Endothelial cell of umbilical vein (primary cell): ENCODE measurements at regions not wholly inside any gene's neighbourhood (a gene's known extent, or its start where the extent isn't known, plus 50 kb on each side); places are given as distances from the start of the nearest gene placed in this dataset.

Source experiments
- BruUV-seq: library from RNA; stranded (reverse); fragments of 400-500 nt; replicated peaks from 2 replicates; lab custom pipeline; 2021; lab: Mats Ljungman, UMichigan
- CTCF ChIA-PET: fragments of 300-600, 350-600 bp; sonication (Branson Sonifier 250); formaldehyde crosslinking; loops from one replicate; lab custom pipeline; 2021; ENCODE audit warnings: antibody characterized with exemption, inconsistent platforms; lab: Charles Lee
- POLR2A ChIA-PET: fragments of 300-600, 350-600 bp; sonication (Branson Sonifier 250); formaldehyde crosslinking; loops from one replicate; lab custom pipeline; 2021; ENCODE audit warnings: antibody characterized with exemption, inconsistent platforms; lab: Charles Lee
- DNase-seq: peaks from one replicate; pipeline ENCODE4 v3.0.0-alpha.2; 2011; ENCODE audit warnings: low read depth, low spot score
- FAIRE-seq: peaks from 2 replicates; lab custom pipeline; 2011; peaks lifted over from hg19 to GRCh38; lab: Jason Lieb, UNC
- H2AFZ ChIP-seq: 2 replicates; pipeline ENCODE4 v1.6.0; 2012; ENCODE audit warnings: low read depth, low read length, control low read depth, inconsistent platforms
- H3K27ac ChIP-seq: 2 replicates; pipeline ENCODE4 v1.5.1; 2011; ENCODE audit warnings: low read depth, mild to moderate bottlenecking, control low read depth, low read length, moderate library complexity; ENCODE audit not compliant: insufficient read depth
- H3K27me3 ChIP-seq, 2 experiments: 2 replicates each; pipeline versions ENCODE4 v1.6.0 to v1.6.1; 2011; ENCODE audit warnings: low read length in 2 of 2, mixed read lengths in 1 of 2; ENCODE audit not compliant: control insufficient read depth in 2 of 2, insufficient read depth in 2 of 2
- H3K36me3 ChIP-seq, 2 experiments: 2 replicates in 1 of 2; 3 replicates in 1 of 2; pipeline ENCODE4 v1.5.1; 2011; ENCODE audit warnings: low read length in 2 of 2, mild to moderate bottlenecking in 1 of 2, moderate library complexity in 1 of 2; ENCODE audit not compliant: control insufficient read depth in 2 of 2, insufficient read depth in 2 of 2; ENCODE audit errors: extremely low read depth in 1 of 2
- H3K4me1 ChIP-seq: 3 replicates; pipeline ENCODE4 v1.5.1; 2011; ENCODE audit warnings: mild to moderate bottlenecking, low read length; ENCODE audit not compliant: control insufficient read depth, insufficient read depth; ENCODE audit errors: extremely low read depth
- H3K4me2 ChIP-seq: 2 replicates; pipeline ENCODE4 v1.6.1; 2011; ENCODE audit warnings: low read length, control low read depth, mixed read lengths; ENCODE audit not compliant: insufficient read depth
- H3K4me3 ChIP-seq, 3 experiments: fragments of 200-600 bp in 1 of 3; sonication (generic), shearing (Covaris generic) in 1 of 3; replicated peaks in 1 of 3; 2 replicates each; pipeline ENCODE4 v1.5.1; 2011 to 2016; ENCODE audit warnings: control low read depth in 3 of 3, low read length in 3 of 3, mild to moderate bottlenecking in 2 of 3, inconsistent platforms in 1 of 3, low read depth in 1 of 3, moderate library complexity in 1 of 3; ENCODE audit not compliant: insufficient read depth in 1 of 3
- H3K79me2 ChIP-seq: 2 replicates; pipeline ENCODE4 v1.6.0; 2012; ENCODE audit warnings: low read length, inconsistent platforms; ENCODE audit not compliant: control insufficient read depth, insufficient read depth
- H3K9ac ChIP-seq: replicated peaks from 2 replicates; pipeline ENCODE3; 2011; ENCODE audit warnings: low read length, control low read depth; ENCODE audit not compliant: insufficient read depth; ENCODE audit errors: extremely low read depth
- H3K9me1 ChIP-seq: replicated peaks from 3 replicates; pipeline ENCODE4 v1.6.0; 2011; ENCODE audit warnings: mild to moderate bottlenecking, low read length; ENCODE audit not compliant: control insufficient read depth, insufficient read depth; ENCODE audit errors: extremely low read depth
- H3K9me3 ChIP-seq: replicated peaks from 2 replicates; pipeline ENCODE4 v1.5.1; 2012; ENCODE audit warnings: low read length, inconsistent platforms; ENCODE audit not compliant: control insufficient read depth, insufficient read depth
- H4K20me1 ChIP-seq: replicated peaks from 2 replicates; pipeline ENCODE3; 2011; ENCODE audit warnings: mild to moderate bottlenecking, low read length; ENCODE audit not compliant: control insufficient read depth, insufficient read depth; ENCODE audit errors: extremely low read depth
- EZH2 ChIP-seq: IDR thresholded peaks from 2 replicates; pipeline ENCODE4 v1.6.1; 2012; ENCODE audit warnings: borderline replicate concordance, low read depth, mild to moderate bottlenecking, moderate library complexity, low read length, inconsistent platforms; ENCODE audit not compliant: severe bottlenecking
- FOS ChIP-seq: IDR thresholded peaks from 2 replicates; pipeline ENCODE4 v1.6.1; 2011; ENCODE audit warnings: mild to moderate bottlenecking, low read length, moderate library complexity, borderline replicate concordance; ENCODE audit not compliant: insufficient read depth
- GATA2 ChIP-seq: IDR thresholded peaks from 2 replicates; pipeline ENCODE4 v1.7.0; 2011; ENCODE audit warnings: low read depth, mild to moderate bottlenecking, moderate library complexity, mixed read lengths, low read length; ENCODE audit not compliant: insufficient read length, insufficient read depth
- JUN ChIP-seq: IDR thresholded peaks from 2 replicates; pipeline ENCODE4 v1.6.1; 2011; ENCODE audit warnings: borderline replicate concordance, low read depth; ENCODE audit not compliant: insufficient read length, insufficient read depth
- MYC ChIP-seq: IDR thresholded peaks from one replicate; pipeline ENCODE4 v1.6.1; 2011; ENCODE audit warnings: mild to moderate bottlenecking, low read depth, low read length
- POLR2A ChIP-seq: IDR thresholded peaks from 2 replicates; pipeline ENCODE4 v1.6.1; 2012; ENCODE audit warnings: low read depth, mild to moderate bottlenecking, control low read depth, low read length
- POLR2AphosphoS5 ChIP-seq: IDR thresholded peaks from 2 replicates; pipeline ENCODE4 v1.6.1; 2012; ENCODE audit warnings: low read depth, mild to moderate bottlenecking, control low read depth, low read length, moderate library complexity; ENCODE audit not compliant: insufficient read depth
- dilution Hi-C: fragments of 300-500 bp; cut with MboI; formaldehyde crosslinking; loops from one replicate; pipeline ENCODE4 v1.15.0; 2019; ENCODE audit warnings: low sequenced_read_pairs; ENCODE audit not compliant: extremely low pct_ligation_motif_present
- intact Hi-C: fragments of 100-400 bp; cut with micrococcal nuclease; formaldehyde crosslinking; loops from one replicate; pipeline ENCODE4 v1.10.0; 2022
- TF ChIP-seq, protein P1 (sequence below): IDR thresholded peaks from 2 replicates; pipeline ENCODE4 v1.6.1; 2011; ENCODE audit not compliant: insufficient read depth, insufficient read length
- TF ChIP-seq, protein P2 (sequence below), 2 donors: IDR thresholded peaks; 1 replicate in 1 of 2; 2 replicates in 1 of 2; pipeline ENCODE4 v1.5.1; 2011; ENCODE audit warnings: low read length in 2 of 2, mild to moderate bottlenecking in 2 of 2, moderate library complexity in 2 of 2, control low read depth in 1 of 2, inconsistent platforms in 1 of 2, low read depth in 1 of 2; ENCODE audit not compliant: insufficient read depth in 1 of 2; ENCODE audit errors: extremely low read depth in 1 of 2

DNA sequence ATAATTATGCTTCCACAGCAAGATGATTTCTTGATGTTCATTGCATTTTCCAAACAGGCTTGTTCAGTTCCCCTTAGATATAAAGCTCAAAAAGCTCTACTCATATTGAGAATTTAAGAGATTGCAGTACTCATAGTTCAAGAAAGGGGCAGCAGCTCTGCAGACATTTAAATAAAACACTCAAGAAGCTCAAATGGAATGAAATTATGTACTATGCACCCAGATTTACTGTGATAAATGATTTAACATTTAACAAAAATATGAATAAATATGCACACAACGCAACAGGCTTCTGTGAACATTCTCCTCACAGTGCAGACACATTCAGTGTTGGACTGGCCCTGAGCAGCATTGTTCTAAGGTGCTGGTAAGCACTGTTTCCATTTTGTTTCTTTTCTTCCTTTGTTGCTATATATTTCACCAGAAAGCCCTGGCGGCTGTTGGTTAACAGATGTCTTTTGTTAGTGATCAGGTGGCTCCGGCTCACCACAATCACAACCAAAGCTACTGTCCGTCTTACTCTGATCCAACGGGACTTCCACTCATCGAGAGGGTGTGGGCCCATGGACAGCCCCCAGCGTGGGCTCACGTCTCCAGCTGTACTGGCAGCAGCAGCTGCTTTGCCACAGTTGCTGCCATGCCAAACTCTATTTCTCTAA lies 1440.3 kb downstream of the NCAM2 start:
- Histone ChIP-seq H3K79me2 (no peaks in the 10 kb centered on the region), H3K9ac (no peak overlapping the region), H3K9me1 (no peaks in the 10 kb centered on the region), H3K4me2 (no peak overlapping the region), H3K27me3 (no peaks in the 10 kb centered on the region), H3K9me3 (no peaks in the 10 kb centered on the region), H3K4me3 (no peak overlapping the region), H3K36me3 (no peaks in the 10 kb centered on the region), H4K20me1 (no peaks in the 10 kb centered on the region), H3K4me1 (no peaks in the 10 kb centered on the region), H3K27ac (no peak overlapping the region), H2AFZ (no peak overlapping the region)
- dilution Hi-C loops: no loop called here
- POLR2A ChIA-PET: no interaction called here
- FAIRE-seq (no peak), DNase-seq (no peak)
- CTCF ChIA-PET: no interaction called here
- TF ChIP-seq, protein P1, sequence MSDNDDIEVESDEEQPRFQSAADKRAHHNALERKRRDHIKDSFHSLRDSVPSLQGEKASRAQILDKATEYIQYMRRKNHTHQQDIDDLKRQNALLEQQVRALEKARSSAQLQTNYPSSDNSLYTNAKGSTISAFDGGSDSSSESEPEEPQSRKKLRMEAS: no peak
- no peak for TF ChIP-seq POLR2AphosphoS5
- TF ChIP-seq POLR2A: no peak
- TF ChIP-seq FOS: no peak
- TF ChIP-seq GATA2: no peak
- no peak for TF ChIP-seq EZH2
- TF ChIP-seq MYC: no peak
- TF ChIP-seq, protein P2, sequence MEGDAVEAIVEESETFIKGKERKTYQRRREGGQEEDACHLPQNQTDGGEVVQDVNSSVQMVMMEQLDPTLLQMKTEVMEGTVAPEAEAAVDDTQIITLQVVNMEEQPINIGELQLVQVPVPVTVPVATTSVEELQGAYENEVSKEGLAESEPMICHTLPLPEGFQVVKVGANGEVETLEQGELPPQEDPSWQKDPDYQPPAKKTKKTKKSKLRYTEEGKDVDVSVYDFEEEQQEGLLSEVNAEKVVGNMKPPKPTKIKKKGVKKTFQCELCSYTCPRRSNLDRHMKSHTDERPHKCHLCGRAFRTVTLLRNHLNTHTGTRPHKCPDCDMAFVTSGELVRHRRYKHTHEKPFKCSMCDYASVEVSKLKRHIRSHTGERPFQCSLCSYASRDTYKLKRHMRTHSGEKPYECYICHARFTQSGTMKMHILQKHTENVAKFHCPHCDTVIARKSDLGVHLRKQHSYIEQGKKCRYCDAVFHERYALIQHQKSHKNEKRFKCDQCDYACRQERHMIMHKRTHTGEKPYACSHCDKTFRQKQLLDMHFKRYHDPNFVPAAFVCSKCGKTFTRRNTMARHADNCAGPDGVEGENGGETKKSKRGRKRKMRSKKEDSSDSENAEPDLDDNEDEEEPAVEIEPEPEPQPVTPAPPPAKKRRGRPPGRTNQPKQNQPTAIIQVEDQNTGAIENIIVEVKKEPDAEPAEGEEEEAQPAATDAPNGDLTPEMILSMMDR (IDR thresholded peaks at IDR 0.05; ENCODE audit: extremely low read depth in 1 of 2, insufficient read depth in 1 of 2, low read depth in 1 of 2, low read length in 2 of 2): no peak
- no peak for TF ChIP-seq JUN
- no TSS peak for BruUV-seq
- intact Hi-C loops: no loop called here
